ENCODE measurements at regions not wholly inside any gene's neighbourhood (a gene's known extent, or its start where the extent isn't known, plus 50 kb on each side); places are given as distances from the start of the nearest gene placed in this dataset.

GRCh38 chr16:6114691-6115090 is 1017.1 kb upstream of the EEF2KMT start:
- Histone ChIP-seq H3K9ac (ENCODE audit: low read depth in 2 of 2, low read length in 2 of 2) (no peak overlapping the region), H3K4me3 (no peak overlapping the region), H3K27me3 (no peaks in the 10 kb centered on the region), H3K36me3 (no peaks in the 10 kb centered on the region), H3K9me3 (no peaks in the 10 kb centered on the region), H3K27ac (no peak overlapping the region), H3K4me1 (no peaks in the 10 kb centered on the region)
- intact Hi-C loops (cut with DNase I) = no loop called here
- no peak for DNase-seq
- TF ChIP-seq CTCF (IDR thresholded peaks at IDR 0.05) = no peak

DNA sequence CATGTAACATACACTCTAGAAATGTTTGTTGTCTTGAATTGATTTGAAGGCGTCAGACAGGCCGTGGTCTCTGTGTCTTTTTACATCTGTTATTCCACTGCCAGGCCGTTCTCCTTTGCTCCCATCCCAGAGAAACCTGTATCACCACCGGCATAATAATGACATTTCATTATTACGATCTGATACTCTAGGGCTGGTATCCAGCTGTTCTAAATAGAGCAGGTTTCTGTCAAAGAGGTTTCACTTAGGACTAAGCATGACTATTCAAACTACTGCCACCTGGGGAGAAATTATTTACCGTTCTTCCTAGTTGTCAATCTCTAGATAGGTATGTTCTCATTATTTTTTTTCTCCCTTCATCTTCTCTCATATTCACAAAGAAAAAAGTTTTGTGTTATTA is 1016.2 kb upstream of the EEF2KMT start:
- H3K4me1 ChIP-seq = no peaks in the 10 kb centered on the region
- no peak for TF ChIP-seq CTCF (IDR thresholded peaks at IDR 0.05)
- intact Hi-C loops (cut with DNase I) = no loop called here

GRCh38 chr16:6112700-6113099 is 1015.1 kb upstream of the EEF2KMT start:
- no peak for TF ChIP-seq CTCF (IDR thresholded peaks at IDR 0.05)
- no peak overlapping the region for H3K27ac ChIP-seq
- H3K4me3 ChIP-seq = no peak overlapping the region
- no peaks in the 10 kb centered on the region for H3K27me3 ChIP-seq
- no peaks in the 10 kb centered on the region for H3K4me1 ChIP-seq
- H3K36me3 ChIP-seq = no peaks in the 10 kb centered on the region
- DNase-seq = no peak
- H3K9me3 ChIP-seq = no peaks in the 10 kb centered on the region
- intact Hi-C loops (cut with DNase I) = no loop called here
- H3K9ac ChIP-seq (ENCODE audit: low read depth in 2 of 2, low read length in 2 of 2) = no peak overlapping the region

More for the DNA sequence above, 1016.2 kb upstream of the EEF2KMT start:
- Histone ChIP-seq H3K36me3 (no peaks in the 10 kb centered on the region), H3K9me3 (no peaks in the 10 kb centered on the region), H3K27me3 (no peaks in the 10 kb centered on the region), H3K9ac (ENCODE audit: low read depth in 2 of 2, low read length in 2 of 2) (no peak overlapping the region), H3K4me3 (no peak overlapping the region), H3K27ac (no peak overlapping the region)
- DNase-seq = no peak

DNA sequence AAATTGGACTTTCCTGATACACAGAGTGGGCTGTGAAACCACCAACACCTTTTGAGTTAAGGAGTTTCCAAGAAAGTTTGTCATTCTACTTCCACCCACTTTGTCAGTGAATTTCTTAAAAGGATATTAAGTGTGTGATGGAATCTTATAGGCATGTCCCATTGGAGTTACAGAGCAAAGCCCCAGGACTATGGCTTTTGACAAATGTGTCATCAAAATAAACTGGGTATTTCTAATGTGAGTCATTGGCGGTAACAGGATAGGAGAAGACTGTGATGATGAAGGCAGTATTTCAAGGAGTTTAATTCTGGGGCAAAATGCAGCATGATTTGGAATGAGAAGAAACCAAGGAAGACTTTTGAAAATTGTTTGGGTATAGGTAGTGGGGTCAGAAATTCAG is 1013.8 kb upstream of the EEF2KMT start:
- no peak for TF ChIP-seq CTCF (IDR thresholded peaks at IDR 0.05)
- intact Hi-C loops (cut with DNase I) = no loop called here

GRCh38 chr16:6110346-6110745 is 1012.8 kb upstream of the EEF2KMT start:
- Histone ChIP-seq H3K4me3 (no peak overlapping the region), H3K9ac (ENCODE audit: low read depth in 2 of 2, low read length in 2 of 2) (no peak overlapping the region), H3K27ac (no peak overlapping the region), H3K4me1 (no peaks in the 10 kb centered on the region), H3K36me3 (no peaks in the 10 kb centered on the region), H3K9me3 (no peaks in the 10 kb centered on the region), H3K27me3 (no peaks in the 10 kb centered on the region)
- intact Hi-C loops (cut with DNase I) = no loop called here
- no peak for DNase-seq
- TF ChIP-seq CTCF (IDR thresholded peaks at IDR 0.05) = no peak

More for the DNA sequence above, 1013.8 kb upstream of the EEF2KMT start:
- Histone ChIP-seq H3K27me3 (no peaks in the 10 kb centered on the region), H3K27ac (no peak overlapping the region), H3K4me1 (no peaks in the 10 kb centered on the region), H3K36me3 (no peaks in the 10 kb centered on the region), H3K4me3 (no peak overlapping the region), H3K9me3 (no peaks in the 10 kb centered on the region), H3K9ac (ENCODE audit: low read depth in 2 of 2, low read length in 2 of 2) (no peak overlapping the region)
- no peak for DNase-seq

DNA sequence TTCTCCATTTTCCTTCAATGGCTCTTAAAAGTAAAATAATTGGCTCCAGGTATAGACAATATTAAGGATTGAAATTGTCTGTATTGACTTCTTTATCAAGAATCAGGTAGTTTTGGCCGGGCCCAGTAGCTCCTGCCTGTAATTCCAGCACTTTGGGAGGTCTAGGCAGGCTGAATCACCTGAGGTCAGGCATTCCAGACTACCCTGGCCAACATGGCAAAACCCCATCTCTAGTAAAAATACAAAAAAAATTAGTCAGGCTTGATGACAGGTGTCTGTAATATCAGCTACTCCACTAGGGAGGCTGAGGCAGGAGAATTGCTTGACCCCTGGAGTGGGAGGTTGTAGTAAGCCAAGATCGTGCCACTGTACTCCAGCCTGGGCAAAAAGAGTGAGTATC is 1008.5 kb upstream of the EEF2KMT start:
- no peaks in the 10 kb centered on the region for H3K36me3 ChIP-seq
- no peak for DNase-seq
- intact Hi-C loops (cut with DNase I) = no loop called here
- no peaks in the 10 kb centered on the region for H3K27me3 ChIP-seq
- H3K4me3 ChIP-seq = no peak overlapping the region
- TF ChIP-seq CTCF (IDR thresholded peaks at IDR 0.05) = no peak
- H3K4me1 ChIP-seq = no peaks in the 10 kb centered on the region
- no peak overlapping the region for H3K27ac ChIP-seq
- H3K9ac ChIP-seq (ENCODE audit: low read depth in 2 of 2, low read length in 2 of 2) = no peak overlapping the region
- H3K9me3 ChIP-seq = no peaks in the 10 kb centered on the region

Measured in colonic mucosa (tissue), 4 donors.